ENCODE measurements at regions not wholly inside any gene's neighbourhood (a gene's known extent, or its start where the extent isn't known, plus 50 kb on each side); places are given as distances from the start of the nearest gene placed in this dataset.

DNA sequence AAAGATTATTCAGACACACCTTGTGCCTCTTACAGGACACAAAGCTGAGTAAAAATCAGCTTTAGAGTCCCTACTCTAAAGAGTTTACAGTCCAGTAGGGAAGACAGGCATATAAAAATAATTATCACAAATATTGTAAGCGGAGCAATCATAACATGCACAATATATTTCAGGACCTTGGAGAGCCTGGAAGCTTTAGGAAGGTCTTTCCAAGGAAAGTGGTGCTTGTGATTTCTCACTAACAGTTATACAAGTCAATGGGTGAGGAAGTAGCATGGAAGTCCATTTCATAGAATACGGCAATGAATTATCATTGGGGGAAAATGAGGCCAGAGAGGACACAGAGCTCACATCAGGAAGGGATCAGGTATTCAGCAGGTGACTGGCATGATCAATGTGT lies 268.3 kb downstream of the C12orf50 start:
- DNase-seq (ENCODE audit: low spot score) = no peak
- TF ChIP-seq, protein P1, sequence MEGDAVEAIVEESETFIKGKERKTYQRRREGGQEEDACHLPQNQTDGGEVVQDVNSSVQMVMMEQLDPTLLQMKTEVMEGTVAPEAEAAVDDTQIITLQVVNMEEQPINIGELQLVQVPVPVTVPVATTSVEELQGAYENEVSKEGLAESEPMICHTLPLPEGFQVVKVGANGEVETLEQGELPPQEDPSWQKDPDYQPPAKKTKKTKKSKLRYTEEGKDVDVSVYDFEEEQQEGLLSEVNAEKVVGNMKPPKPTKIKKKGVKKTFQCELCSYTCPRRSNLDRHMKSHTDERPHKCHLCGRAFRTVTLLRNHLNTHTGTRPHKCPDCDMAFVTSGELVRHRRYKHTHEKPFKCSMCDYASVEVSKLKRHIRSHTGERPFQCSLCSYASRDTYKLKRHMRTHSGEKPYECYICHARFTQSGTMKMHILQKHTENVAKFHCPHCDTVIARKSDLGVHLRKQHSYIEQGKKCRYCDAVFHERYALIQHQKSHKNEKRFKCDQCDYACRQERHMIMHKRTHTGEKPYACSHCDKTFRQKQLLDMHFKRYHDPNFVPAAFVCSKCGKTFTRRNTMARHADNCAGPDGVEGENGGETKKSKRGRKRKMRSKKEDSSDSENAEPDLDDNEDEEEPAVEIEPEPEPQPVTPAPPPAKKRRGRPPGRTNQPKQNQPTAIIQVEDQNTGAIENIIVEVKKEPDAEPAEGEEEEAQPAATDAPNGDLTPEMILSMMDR (IDR thresholded peaks at IDR 0.05; ENCODE audit: extremely low read depth, missing control alignments) = no peak

DNA sequence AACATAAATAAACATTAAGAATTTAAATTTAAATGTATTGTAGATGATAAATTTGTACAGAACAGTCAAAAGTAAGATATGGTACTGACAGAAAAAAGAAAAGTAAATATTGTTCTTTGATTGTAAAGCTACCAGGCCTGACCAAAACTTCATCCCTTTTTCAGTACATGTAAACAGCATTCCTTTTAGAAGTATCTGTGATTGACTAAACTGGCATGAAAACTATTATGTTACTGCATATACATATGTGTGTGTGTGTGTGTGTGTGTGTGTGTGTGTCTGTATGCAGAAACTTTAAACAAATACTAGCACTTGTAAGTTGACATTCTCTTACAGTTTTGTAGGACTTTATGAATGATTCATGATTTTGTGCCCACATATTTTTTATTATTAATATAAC lies 270.9 kb downstream of the C12orf50 start:
- DNase-seq (ENCODE audit: low spot score) = no peak
- TF ChIP-seq, protein P1 (IDR thresholded peaks at IDR 0.05; ENCODE audit: extremely low read depth, missing control alignments) = no peak

DNA sequence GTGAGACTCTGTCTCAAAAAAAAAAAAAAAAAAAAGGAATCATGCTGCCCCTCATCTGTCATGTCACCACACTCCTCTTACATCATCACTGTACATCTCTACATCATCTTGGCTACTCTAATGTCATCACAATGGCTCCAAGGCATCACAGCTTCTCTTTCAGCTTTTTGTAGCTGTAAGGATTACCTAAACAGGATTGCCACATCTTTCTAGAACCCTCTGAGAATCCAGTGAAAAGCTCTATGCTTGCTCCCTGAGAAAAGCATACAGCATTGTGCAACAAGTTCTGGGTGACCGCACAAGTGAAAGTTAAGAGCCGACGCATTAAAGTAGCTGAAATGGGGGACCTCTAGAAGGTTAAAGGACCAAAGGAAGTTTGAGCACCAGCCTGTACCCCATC lies 272.5 kb downstream of the C12orf50 start:
- DNase-seq (ENCODE audit: low spot score) = no peak
- TF ChIP-seq, protein P1 (IDR thresholded peaks at IDR 0.05; ENCODE audit: extremely low read depth, missing control alignments) = no peak

DNA sequence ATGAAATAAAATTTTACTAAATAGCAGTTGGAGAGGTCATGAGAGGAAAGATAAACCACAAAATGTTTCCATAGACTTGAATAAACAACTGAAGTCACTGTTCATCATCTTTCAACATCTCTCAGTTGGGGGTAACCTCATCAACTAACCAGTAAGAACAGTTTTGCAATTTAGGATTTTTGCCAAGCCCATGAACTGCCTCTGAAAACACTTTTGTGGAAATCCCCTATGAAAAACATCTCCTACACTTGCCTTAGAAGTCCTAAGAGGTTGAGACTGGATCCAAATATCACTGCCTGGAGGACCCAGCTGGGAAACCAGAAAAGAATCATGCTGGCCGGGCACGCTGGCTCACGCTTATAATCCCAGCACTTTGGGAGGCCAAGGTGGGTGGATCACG lies 273.1 kb downstream of the C12orf50 start:
- no peak for DNase-seq (ENCODE audit: low spot score)
- TF ChIP-seq, protein P1 (IDR thresholded peaks at IDR 0.05; ENCODE audit: extremely low read depth, missing control alignments) = no peak

DNA sequence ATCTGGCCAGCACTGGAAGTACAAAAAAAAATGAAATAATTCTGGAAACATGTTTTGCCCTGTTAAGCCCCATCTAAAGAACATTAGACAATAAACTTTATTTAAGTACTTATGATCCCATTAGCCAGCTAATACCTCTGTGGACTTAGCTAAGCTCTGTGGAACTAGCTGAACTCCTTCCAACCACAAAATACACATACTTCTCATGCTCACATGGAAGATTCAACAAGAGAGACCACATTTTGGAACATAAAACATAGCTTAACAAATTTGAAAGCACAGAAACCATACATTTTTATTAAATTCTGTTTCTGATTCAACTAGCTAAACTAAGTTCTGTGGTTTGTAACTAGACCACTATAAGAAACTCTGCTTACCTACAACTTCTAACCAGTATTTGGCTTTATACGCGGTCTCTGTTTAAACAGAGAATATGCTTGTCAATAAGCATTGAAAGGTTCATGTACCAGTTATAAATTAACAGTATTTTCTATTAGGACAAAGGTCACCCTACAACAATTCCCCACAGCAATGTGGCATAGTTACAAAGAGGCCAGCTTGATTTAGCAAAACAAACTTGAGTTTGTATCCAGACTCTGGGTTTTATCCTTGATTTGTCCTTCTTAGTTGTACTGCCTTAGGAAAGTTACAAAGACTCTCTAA lies 300.1 kb downstream of the C12orf50 start:
- no peak for DNase-seq (ENCODE audit: low spot score)
- TF ChIP-seq, protein P1 (IDR thresholded peaks at IDR 0.05; ENCODE audit: extremely low read depth, missing control alignments) = no peak

DNA sequence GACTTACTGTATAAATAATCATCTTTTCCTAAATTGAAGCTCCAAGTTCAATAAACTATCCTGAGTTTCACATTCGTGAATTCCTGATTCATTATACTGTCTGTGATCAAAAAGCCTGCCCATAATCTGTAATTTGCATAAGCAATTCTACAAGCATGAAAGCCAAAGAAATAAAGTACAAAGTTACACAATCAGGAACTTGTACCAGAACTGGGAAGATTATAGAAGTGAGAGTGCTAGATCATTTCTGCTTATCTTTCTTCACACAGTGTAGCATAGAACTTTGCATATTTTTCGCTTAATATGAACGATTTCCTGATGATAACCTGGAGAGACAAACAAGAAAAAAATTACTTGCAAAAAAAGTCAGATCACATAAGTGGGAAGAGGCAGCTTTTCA lies 308.2 kb downstream of the C12orf50 start:
- TF ChIP-seq, protein P1 (IDR thresholded peaks at IDR 0.05; ENCODE audit: extremely low read depth, missing control alignments) = no peak
- DNase-seq (ENCODE audit: low spot score) = no peak

DNA sequence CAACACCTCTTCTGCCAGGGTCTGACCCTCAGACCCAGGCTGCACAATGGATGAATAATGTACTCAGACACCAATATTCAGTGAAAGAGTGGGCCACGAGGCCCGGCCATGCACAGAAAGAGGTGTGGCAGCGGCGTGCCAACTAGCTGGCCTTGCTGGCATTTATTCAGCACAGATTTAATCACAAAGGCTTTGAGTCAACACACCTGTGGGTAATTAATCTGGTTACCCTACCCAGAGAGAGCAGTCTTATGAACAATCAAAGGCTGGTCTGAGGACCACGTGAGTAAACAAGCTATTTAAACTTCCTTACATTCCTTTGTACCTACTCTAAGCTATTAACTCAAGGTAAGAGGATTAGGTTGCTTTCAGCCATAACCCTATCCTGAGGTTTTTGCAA lies 324.8 kb downstream of the C12orf50 start:
- TF ChIP-seq, protein P1 (IDR thresholded peaks at IDR 0.05; ENCODE audit: extremely low read depth, missing control alignments) = no peak
- no peak for DNase-seq (ENCODE audit: low spot score)

All from GM20000 (cell line).